Vagina (tissue), 2 donors: ENCODE measurements at regions not wholly inside any gene's neighbourhood (a gene's known extent, or its start where the extent isn't known, plus 50 kb on each side); places are given as distances from the start of the nearest gene placed in this dataset.

Source experiments
- DNase-seq, 2 donors: peaks; one replicate each; pipeline ENCODE4 v3.0.0-alpha.2; 2017; ENCODE audit errors: extremely low spot score in 2 of 2
- H3K27ac ChIP-seq: fragments of 200-600 bp; sonication (generic); one replicate; pipeline ENCODE4 v1.5.1; 2019
- H3K27me3 ChIP-seq: fragments of 200-600 bp; sonication (generic); one replicate; pipeline ENCODE4 v1.5.1; 2019
- H3K36me3 ChIP-seq, 2 donors: fragments of 200-600 bp; sonication (generic); one replicate each; pipeline ENCODE4 v1.5.1; 2017 to 2019
- H3K4me1 ChIP-seq: fragments of 200-600 bp; sonication (generic); one replicate; pipeline ENCODE4 v1.5.1; 2019
- H3K4me3 ChIP-seq, 2 donors: fragments of 200-600 bp; sonication (generic); 1 replicate in 1 of 2; 2 replicates in 1 of 2; pipeline ENCODE4 v1.5.1; 2016 to 2019
- H3K9me3 ChIP-seq: fragments of 200-600 bp; sonication (generic); one replicate; pipeline ENCODE4 v1.5.1; 2019
- CTCF ChIP-seq, 3 experiments: fragments of 450-650 bp in 2 of 3; fragments of 200-600 bp in 1 of 3; sonication (generic) in 1 of 3; IDR thresholded peaks; one replicate each; pipeline ENCODE4 v1.5.1; 2017 to 2019; ENCODE audit warnings: antibody characterized with exemption in 3 of 3, mild to moderate bottlenecking in 2 of 3, moderate library complexity in 2 of 3
- POLR2A ChIP-seq, 2 donors: fragments of 450-650 bp; IDR thresholded peaks; one replicate each; pipeline ENCODE4 v1.6.1; 2017; ENCODE audit warnings: antibody characterized with exemption in 2 of 2, mild to moderate bottlenecking in 2 of 2, moderate library complexity in 2 of 2
- POLR2AphosphoS5 ChIP-seq, 2 donors: sonication (generic); formaldehyde crosslinking; IDR thresholded peaks; one replicate each; pipeline ENCODE4 v1.9.0; 2017; ENCODE audit warnings: antibody characterized with exemption in 2 of 2, mild to moderate bottlenecking in 2 of 2, low read depth in 1 of 2; ENCODE audit not compliant: insufficient read depth in 1 of 2
- intact Hi-C: fragments of 100-400 bp; cut with DNase I; formaldehyde crosslinking; loops from one replicate; pipeline ENCODE4 v1.15.1; 2023

- intact Hi-C loops, result no loop called here
- no peak for DNase-seq
- H3K36me3 ChIP-seq, result no peaks in the 10 kb centered on the region
- no peaks in the 10 kb centered on the region for H3K4me1 ChIP-seq
- TF ChIP-seq POLR2A (IDR thresholded peaks at IDR 0.05), result no peak
- no peak for TF ChIP-seq CTCF (IDR thresholded peaks at IDR 0.05)
- no peak for TF ChIP-seq POLR2AphosphoS5 (IDR thresholded peaks at IDR 0.05; ENCODE audit: insufficient read depth in 1 of 2, low read depth in 1 of 2)
- H3K27ac ChIP-seq, result no peak overlapping the region
- H3K9me3 ChIP-seq, result no peaks in the 10 kb centered on the region
- H3K27me3 ChIP-seq, result no peaks in the 10 kb centered on the region
- no peak overlapping the region for H3K4me3 ChIP-seq
Measured at GRCh38 chr11:82089426-82089825, 644.2 kb downstream of the FAM181B start.

GRCh38 chr11:82085493-82085892 is 648.2 kb downstream of the FAM181B start:
- Histone ChIP-seq H3K27me3 (no peaks in the 10 kb centered on the region), H3K4me3 (no peak overlapping the region), H3K9me3 (no peaks in the 10 kb centered on the region), H3K27ac (no peak overlapping the region), H3K36me3 (no peaks in the 10 kb centered on the region), H3K4me1 (no peaks in the 10 kb centered on the region)
- no peak for DNase-seq
- intact Hi-C loops, result no loop called here
- TF ChIP-seq POLR2A (IDR thresholded peaks at IDR 0.05) (no peak), CTCF (IDR thresholded peaks at IDR 0.05) (no peak), POLR2AphosphoS5 (IDR thresholded peaks at IDR 0.05; ENCODE audit: insufficient read depth in 1 of 2, low read depth in 1 of 2) (no peak)

DNA sequence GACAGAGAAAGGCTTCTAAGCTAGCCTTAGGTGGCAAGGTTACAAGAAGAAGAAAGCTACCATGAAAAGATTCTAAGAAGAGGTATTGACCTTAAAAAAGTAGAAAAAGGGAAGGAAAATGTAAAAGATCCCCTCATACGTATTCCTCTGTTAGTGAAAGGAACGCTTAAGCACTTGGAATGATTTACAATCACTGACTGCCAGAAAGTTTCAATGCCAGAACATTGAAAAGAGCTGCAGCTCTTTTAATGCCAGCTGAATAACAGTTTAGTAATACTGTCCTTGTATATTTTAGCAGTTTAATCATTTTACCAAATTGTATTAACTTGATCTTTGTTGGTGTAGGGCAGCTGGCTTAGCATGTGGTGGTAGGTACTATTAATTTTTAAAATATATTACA is 650.7 kb downstream of the FAM181B start:
- Histone ChIP-seq H3K27me3 (no peaks in the 10 kb centered on the region), H3K4me3 (no peak overlapping the region), H3K4me1 (no peaks in the 10 kb centered on the region), H3K27ac (no peak overlapping the region), H3K36me3 (no peaks in the 10 kb centered on the region), H3K9me3 (no peaks in the 10 kb centered on the region)
- DNase-seq, result no peak
- TF ChIP-seq CTCF (IDR thresholded peaks at IDR 0.05), result no peak
- no peak for TF ChIP-seq POLR2A (IDR thresholded peaks at IDR 0.05)
- TF ChIP-seq POLR2AphosphoS5 (IDR thresholded peaks at IDR 0.05; ENCODE audit: insufficient read depth in 1 of 2, low read depth in 1 of 2), result no peak
- intact Hi-C loops, result no loop called here

GRCh38 chr11:82080160-82080559 is 653.5 kb downstream of the FAM181B start:
- no peak for DNase-seq
- intact Hi-C loops, result no loop called here
- H3K4me3 ChIP-seq, result no peak overlapping the region
- no peaks in the 10 kb centered on the region for H3K9me3 ChIP-seq
- no peak overlapping the region for H3K27ac ChIP-seq
- TF ChIP-seq POLR2A (IDR thresholded peaks at IDR 0.05) (no peak), POLR2AphosphoS5 (IDR thresholded peaks at IDR 0.05; ENCODE audit: insufficient read depth in 1 of 2, low read depth in 1 of 2) (no peak), CTCF (IDR thresholded peaks at IDR 0.05) (no peak)
- no peaks in the 10 kb centered on the region for H3K36me3 ChIP-seq
- no peaks in the 10 kb centered on the region for H3K4me1 ChIP-seq
- H3K27me3 ChIP-seq, result no peaks in the 10 kb centered on the region

DNA sequence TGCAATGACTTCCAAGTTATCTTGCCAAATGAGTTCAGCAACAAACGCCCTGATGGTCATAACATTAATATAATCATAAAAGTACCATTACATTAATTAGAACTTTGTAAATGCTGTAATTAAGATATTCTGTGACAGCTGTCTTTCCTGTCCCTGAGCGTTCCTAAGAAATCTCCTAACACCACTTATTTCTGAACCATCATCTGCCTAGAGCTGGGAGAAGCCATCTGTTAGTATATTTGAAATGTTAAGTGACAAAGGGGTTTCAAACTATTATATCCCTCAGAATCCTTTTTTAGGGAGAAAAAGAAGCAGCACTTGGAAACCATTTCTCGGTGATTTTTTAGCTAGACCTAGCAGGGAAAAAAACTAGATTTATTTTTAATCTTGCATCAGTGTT is 657.5 kb downstream of the FAM181B start:
- Histone ChIP-seq H3K4me1 (no peaks in the 10 kb centered on the region), H3K27ac (no peak overlapping the region), H3K36me3 (no peaks in the 10 kb centered on the region), H3K4me3 (no peak overlapping the region), H3K27me3 (no peaks in the 10 kb centered on the region), H3K9me3 (no peaks in the 10 kb centered on the region)
- no peak for TF ChIP-seq CTCF (IDR thresholded peaks at IDR 0.05)
- TF ChIP-seq POLR2A (IDR thresholded peaks at IDR 0.05), result no peak
- TF ChIP-seq POLR2AphosphoS5 (IDR thresholded peaks at IDR 0.05; ENCODE audit: insufficient read depth in 1 of 2, low read depth in 1 of 2), result no peak
- no peak for DNase-seq
- intact Hi-C loops, result no loop called here
